Prostate gland (tissue), 2 donors: ENCODE measurements at regions not wholly inside any gene's neighbourhood (a gene's known extent, or its start where the extent isn't known, plus 50 kb on each side); places are given as distances from the start of the nearest gene placed in this dataset.

Experiments
- DNase-seq: peaks from one replicate; pipeline ENCODE4 v3.0.0-alpha.2; 2019; ENCODE audit warnings: low spot score
- H3K27ac ChIP-seq, 2 donors: fragments of 200-600 bp; sonication (generic); 2 replicates each; pipeline ENCODE4 v1.5.1; 2017 to 2019
- H3K27me3 ChIP-seq: fragments of 200-600 bp; sonication (generic); replicated peaks from 2 replicates; pipeline ENCODE4 v1.5.1; 2019; ENCODE audit not compliant: insufficient read depth
- H3K36me3 ChIP-seq, 2 donors: fragments of 200-600 bp; sonication (generic); 1 replicate in 1 of 2; 2 replicates in 1 of 2; pipeline versions ENCODE4 v1.5.1 to v1.8.1; 2017 to 2019
- H3K4me1 ChIP-seq: fragments of 200-600 bp; sonication (generic); replicated peaks from 2 replicates; pipeline ENCODE4 v1.5.1; 2019
- H3K4me3 ChIP-seq, 2 donors: fragments of 200-600 bp; sonication (generic); 2 replicates each; pipeline ENCODE4 v1.5.1; 2017 to 2019
- H3K9me3 ChIP-seq: fragments of 200-600 bp; sonication (generic); 2 replicates; pipeline ENCODE4 v1.5.1; 2017
- POLR2A ChIP-seq: fragments of 450-650 bp; IDR thresholded peaks from one replicate; pipeline ENCODE4 v1.6.1; 2016; ENCODE audit warnings: antibody characterized with exemption, mild to moderate bottlenecking
- POLR2AphosphoS5 ChIP-seq: sonication (generic); formaldehyde crosslinking; IDR thresholded peaks from one replicate; pipeline ENCODE4 v1.6.1; 2017; ENCODE audit warnings: antibody characterized with exemption
- WGBS: methylation state at CpG from one replicate; pipeline ENCODE4 v1.1.5; 2018; 5-methylcytosine and 5-hydroxymethylcytosine counted together
- intact Hi-C: fragments of 100-400 bp; cut with DNase I; formaldehyde crosslinking; loops from one replicate; pipeline ENCODE4 v1.14.2; 2022
- TF ChIP-seq, protein P1 (sequence below), 4 experiments: fragments of 200-600 bp in 2 of 4; fragments of 450-650 bp in 2 of 4; sonication (generic) in 2 of 4; IDR thresholded peaks; 1 replicate in 3 of 4; 2 replicates in 1 of 4; pipeline ENCODE4 v1.5.1; 2016 to 2019; ENCODE audit warnings: antibody characterized with exemption in 4 of 4, mild to moderate bottlenecking in 2 of 4, moderate library complexity in 2 of 4

DNA sequence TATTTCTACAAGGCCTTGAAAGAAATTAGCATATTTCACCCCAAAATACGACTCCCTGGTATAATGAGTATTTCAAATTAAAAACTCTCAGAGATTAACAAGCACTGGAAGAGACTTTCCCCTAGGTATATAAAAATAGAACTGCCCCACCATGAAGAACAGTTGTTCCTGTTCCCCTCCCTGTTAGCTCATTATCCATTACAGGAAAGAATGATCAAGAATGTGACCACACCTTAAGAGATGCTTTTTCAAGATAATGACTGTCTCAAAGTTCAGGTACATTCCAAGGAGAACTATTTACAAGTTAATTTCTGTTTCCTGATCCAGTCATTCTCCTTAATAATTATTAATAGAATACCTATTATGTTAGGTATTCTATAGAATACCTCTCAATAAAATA, 1220.6 kb upstream of the CDH2 start:
- no peaks in the 10 kb centered on the region for H3K27me3 ChIP-seq
- no peak overlapping the region for H3K27ac ChIP-seq
- intact Hi-C loops: no loop called here
- no peak for TF ChIP-seq POLR2AphosphoS5
- TF ChIP-seq POLR2A: no peak
- TF ChIP-seq, protein P1, sequence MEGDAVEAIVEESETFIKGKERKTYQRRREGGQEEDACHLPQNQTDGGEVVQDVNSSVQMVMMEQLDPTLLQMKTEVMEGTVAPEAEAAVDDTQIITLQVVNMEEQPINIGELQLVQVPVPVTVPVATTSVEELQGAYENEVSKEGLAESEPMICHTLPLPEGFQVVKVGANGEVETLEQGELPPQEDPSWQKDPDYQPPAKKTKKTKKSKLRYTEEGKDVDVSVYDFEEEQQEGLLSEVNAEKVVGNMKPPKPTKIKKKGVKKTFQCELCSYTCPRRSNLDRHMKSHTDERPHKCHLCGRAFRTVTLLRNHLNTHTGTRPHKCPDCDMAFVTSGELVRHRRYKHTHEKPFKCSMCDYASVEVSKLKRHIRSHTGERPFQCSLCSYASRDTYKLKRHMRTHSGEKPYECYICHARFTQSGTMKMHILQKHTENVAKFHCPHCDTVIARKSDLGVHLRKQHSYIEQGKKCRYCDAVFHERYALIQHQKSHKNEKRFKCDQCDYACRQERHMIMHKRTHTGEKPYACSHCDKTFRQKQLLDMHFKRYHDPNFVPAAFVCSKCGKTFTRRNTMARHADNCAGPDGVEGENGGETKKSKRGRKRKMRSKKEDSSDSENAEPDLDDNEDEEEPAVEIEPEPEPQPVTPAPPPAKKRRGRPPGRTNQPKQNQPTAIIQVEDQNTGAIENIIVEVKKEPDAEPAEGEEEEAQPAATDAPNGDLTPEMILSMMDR (IDR thresholded peaks at IDR 0.05): no peak
- no peaks in the 10 kb centered on the region for H3K36me3 ChIP-seq
- DNase-seq: no peak
- no peaks in the 10 kb centered on the region for H3K9me3 ChIP-seq
- no peaks in the 10 kb centered on the region for H3K4me1 ChIP-seq
- H3K4me3 ChIP-seq: no peak overlapping the region
- 94% methylated on average over 1 of the region's 1 CpG for WGBS

DNA sequence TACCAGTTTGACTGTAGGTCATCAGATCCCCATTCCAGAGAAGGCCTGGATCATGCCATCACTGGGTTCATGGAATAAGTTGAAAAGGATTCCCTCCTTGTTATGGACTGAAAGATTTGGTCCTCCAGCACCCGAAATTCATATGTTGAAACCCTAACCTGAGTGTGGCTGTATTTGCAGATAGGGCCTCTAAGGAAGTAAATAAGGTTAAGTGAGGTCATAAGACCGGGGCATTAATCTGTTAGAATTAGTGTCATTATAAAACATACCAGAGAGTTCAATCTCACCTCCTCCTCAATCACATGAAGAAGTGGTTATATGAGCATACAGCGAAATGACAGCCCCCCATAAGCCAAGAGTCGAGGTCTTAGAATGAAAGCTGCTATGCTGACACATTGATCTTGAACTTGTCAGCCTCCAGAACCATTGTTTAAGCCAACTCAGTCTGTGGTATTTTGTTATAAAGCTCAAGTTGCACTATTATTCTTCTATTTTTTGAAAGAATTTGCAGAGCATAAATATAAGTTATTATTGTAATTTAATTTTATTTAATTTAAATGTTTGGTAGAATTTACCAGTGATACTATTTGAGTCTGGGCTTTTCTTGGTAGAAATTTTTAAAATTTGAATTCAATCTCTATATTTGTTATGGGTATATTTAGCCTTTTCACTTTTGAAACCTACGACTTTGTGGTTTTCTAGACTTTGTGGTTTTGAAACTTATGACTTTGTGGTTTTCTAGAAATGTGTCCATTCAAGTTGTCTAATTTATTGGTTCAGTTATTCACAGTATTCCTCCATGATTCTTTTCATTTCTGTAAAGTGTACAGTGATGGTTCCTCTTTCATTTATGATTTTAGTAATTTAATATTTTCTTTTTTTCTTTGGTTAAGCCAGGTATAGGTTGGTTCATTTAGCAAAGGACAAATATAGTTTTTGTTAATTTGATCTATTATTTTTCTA, 1206.7 kb upstream of the CDH2 start:
- WGBS: 77% methylated on average over 5 of the region's 5 CpGs
- no peaks in the 10 kb centered on the region for H3K4me1 ChIP-seq
- intact Hi-C loops: no loop called here
- H3K36me3 ChIP-seq: no peaks in the 10 kb centered on the region
- H3K4me3 ChIP-seq: no peak overlapping the region
- no peak for TF ChIP-seq POLR2AphosphoS5
- TF ChIP-seq, protein P1 (IDR thresholded peaks at IDR 0.05): no peak
- TF ChIP-seq POLR2A: no peak
- H3K9me3 ChIP-seq: no peaks in the 10 kb centered on the region
- DNase-seq: no peak
- no peaks in the 10 kb centered on the region for H3K27me3 ChIP-seq
- H3K27ac ChIP-seq: no peak overlapping the region

GRCh38 chr18:29378651-29379136, 1201.8 kb upstream of the CDH2 start:
- 92% methylated on average over 3 of the region's 3 CpGs for whole genome bisulfite sequencing

GRCh38 chr18:29377346-29377745, 1200.4 kb upstream of the CDH2 start:
- H3K36me3 ChIP-seq: no peaks in the 10 kb centered on the region

More at GRCh38 chr18:29378651-29379136, 1201.8 kb upstream of the CDH2 start:
- DNase-seq: no peak
- intact Hi-C loops: no loop called here
- H3K36me3 ChIP-seq: no peaks in the 10 kb centered on the region
- H3K9me3 ChIP-seq: no peaks in the 10 kb centered on the region
- no peak overlapping the region for H3K27ac ChIP-seq
- no peak overlapping the region for H3K4me3 ChIP-seq
- H3K4me1 ChIP-seq: no peaks in the 10 kb centered on the region
- TF ChIP-seq, protein P1 (IDR thresholded peaks at IDR 0.05): no peak
- TF ChIP-seq POLR2A (no peak), POLR2AphosphoS5 (no peak)
- H3K27me3 ChIP-seq: no peaks in the 10 kb centered on the region

More at GRCh38 chr18:29377346-29377745, 1200.4 kb upstream of the CDH2 start:
- no peak for DNase-seq
- no peaks in the 10 kb centered on the region for H3K27me3 ChIP-seq
- H3K4me1 ChIP-seq: no peaks in the 10 kb centered on the region
- TF ChIP-seq POLR2A (no peak), POLR2AphosphoS5 (no peak)
- TF ChIP-seq, protein P1 (IDR thresholded peaks at IDR 0.05): no peak
- H3K9me3 ChIP-seq: no peaks in the 10 kb centered on the region
- WGBS: 83% methylated on average over 1 of the region's 1 CpG
- no peak overlapping the region for H3K4me3 ChIP-seq
- no peak overlapping the region for H3K27ac ChIP-seq
- intact Hi-C loops: no loop called here
